ENCODE measurements at regions not wholly inside any gene's neighbourhood (a gene's known extent, or its start where the extent isn't known, plus 50 kb on each side); places are given as distances from the start of the nearest gene placed in this dataset.

DNA sequence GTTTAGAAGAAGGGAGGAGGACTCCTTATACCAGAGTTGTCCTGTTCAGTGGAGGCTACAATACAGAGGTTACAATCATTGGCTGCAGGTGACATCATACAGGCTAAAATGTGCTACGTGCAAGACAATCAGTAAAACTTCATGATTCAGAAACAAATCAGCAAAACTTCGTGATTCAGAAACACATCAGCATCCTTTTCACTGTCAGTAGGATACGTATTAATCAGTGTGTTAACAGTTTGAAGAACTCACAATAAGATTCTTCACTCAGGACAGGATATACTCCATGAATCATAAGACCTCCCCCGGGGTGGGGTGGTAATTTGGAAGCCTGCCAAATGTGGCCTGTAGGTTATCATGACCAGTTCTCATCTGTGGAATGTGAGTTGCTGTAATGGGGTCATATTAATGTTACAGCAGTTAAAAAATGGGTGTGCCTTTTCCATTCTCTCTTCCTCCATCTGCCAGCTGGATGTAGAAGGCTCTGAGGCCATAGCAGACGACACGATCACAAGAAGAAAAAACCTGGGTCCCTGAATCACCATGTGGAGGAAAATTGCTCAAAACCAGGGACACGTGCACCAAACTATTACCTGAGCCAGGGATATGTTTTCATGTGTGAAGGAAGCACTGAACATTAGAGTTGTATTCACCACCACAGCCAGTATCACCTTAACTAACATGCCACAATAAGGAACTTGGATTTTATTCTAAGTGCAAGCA, 134.8 kb upstream of the CREB1 start:
- TF ChIP-seq EP300 (IDR thresholded peaks at IDR 0.05; ENCODE audit: borderline replicate concordance): 0 out of 2 replicates have a peak, but pooled peaks have one; percentile 21
- TF ChIP-seq, protein P1, sequence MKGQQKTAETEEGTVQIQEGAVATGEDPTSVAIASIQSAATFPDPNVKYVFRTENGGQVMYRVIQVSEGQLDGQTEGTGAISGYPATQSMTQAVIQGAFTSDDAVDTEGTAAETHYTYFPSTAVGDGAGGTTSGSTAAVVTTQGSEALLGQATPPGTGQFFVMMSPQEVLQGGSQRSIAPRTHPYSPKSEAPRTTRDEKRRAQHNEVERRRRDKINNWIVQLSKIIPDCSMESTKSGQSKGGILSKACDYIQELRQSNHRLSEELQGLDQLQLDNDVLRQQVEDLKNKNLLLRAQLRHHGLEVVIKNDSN (IDR thresholded peaks at IDR 0.05): no peak
- TF ChIP-seq RAD21 (IDR thresholded peaks at IDR 0.05; ENCODE audit: low read depth): no peak
- peak; percentile 71 for TF ChIP-seq NFIC (IDR thresholded peaks at IDR 0.05)
- TF ChIP-seq, protein P2, sequence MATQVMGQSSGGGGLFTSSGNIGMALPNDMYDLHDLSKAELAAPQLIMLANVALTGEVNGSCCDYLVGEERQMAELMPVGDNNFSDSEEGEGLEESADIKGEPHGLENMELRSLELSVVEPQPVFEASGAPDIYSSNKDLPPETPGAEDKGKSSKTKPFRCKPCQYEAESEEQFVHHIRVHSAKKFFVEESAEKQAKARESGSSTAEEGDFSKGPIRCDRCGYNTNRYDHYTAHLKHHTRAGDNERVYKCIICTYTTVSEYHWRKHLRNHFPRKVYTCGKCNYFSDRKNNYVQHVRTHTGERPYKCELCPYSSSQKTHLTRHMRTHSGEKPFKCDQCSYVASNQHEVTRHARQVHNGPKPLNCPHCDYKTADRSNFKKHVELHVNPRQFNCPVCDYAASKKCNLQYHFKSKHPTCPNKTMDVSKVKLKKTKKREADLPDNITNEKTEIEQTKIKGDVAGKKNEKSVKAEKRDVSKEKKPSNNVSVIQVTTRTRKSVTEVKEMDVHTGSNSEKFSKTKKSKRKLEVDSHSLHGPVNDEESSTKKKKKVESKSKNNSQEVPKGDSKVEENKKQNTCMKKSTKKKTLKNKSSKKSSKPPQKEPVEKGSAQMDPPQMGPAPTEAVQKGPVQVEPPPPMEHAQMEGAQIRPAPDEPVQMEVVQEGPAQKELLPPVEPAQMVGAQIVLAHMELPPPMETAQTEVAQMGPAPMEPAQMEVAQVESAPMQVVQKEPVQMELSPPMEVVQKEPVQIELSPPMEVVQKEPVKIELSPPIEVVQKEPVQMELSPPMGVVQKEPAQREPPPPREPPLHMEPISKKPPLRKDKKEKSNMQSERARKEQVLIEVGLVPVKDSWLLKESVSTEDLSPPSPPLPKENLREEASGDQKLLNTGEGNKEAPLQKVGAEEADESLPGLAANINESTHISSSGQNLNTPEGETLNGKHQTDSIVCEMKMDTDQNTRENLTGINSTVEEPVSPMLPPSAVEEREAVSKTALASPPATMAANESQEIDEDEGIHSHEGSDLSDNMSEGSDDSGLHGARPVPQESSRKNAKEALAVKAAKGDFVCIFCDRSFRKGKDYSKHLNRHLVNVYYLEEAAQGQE (IDR thresholded peaks at IDR 0.05; ENCODE audit: low read depth): no peak
- no peak for TF ChIP-seq TAF1 (IDR thresholded peaks at IDR 0.05; ENCODE audit: low read depth)
- no peak for TF ChIP-seq CEBPB (IDR thresholded peaks at IDR 0.05)
- TF ChIP-seq, protein P3, sequence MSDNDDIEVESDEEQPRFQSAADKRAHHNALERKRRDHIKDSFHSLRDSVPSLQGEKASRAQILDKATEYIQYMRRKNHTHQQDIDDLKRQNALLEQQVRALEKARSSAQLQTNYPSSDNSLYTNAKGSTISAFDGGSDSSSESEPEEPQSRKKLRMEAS (IDR thresholded peaks at IDR 0.05): no peak

Measured in Ishikawa (cell line).